ENCODE measurements at regions not wholly inside any gene's neighbourhood (a gene's known extent, or its start where the extent isn't known, plus 50 kb on each side); places are given as distances from the start of the nearest gene placed in this dataset.

DNA sequence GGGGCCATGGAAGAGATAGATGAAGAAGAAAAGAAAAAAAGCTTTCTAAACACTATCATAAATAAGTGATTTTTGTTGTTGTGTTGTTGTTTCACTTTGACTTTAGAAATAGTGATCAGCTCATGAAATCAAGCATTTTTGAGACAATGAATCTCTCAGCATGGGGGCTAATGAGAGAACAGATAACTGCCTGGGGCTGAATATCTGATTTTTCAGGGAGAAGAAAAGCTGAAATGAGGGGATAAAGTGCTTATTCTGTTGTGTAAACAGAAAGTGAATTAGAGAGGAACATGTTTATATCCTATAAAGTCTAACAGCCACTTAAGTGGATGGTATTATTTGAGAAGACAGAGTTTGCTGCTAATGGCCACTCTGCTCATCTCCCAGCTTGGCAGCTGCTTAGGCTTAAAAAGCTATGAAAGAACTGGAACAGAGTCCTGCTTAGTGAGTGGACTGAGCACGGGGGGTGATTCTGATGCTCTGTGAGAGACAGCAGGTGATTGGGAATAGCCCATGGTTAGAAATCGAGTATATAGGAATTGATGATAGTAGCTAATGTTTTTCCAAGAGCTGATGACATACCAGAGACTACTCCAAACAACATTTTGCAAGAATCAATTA is 646.1 kb upstream of the TMEM132C start:
- TF ChIP-seq EZH2phosphoT487 (IDR thresholded peaks at IDR 0.05; ENCODE audit: insufficient read depth, low read depth) (no peak), EZH2 (IDR thresholded peaks at IDR 0.05; ENCODE audit: insufficient read depth, poor library complexity, severe bottlenecking) (no peak)

All from GM23248 (cell line).